ENCODE measurements at regions not wholly inside any gene's neighbourhood (a gene's known extent, or its start where the extent isn't known, plus 50 kb on each side); places are given as distances from the start of the nearest gene placed in this dataset.

GRCh38 chr16:85387171-85387507, 226.0 kb upstream of the GSE1 start:
- Histone ChIP-seq H3K27me3 (ENCODE audit: control insufficient read depth, insufficient read depth, low read length) (no peaks in the 10 kb centered on the region), H3K4me3 (ENCODE audit: low read depth in 2 of 2, low read length in 2 of 2) (no peak overlapping the region), H3K9me3 (ENCODE audit: control insufficient read depth, insufficient read depth, low read depth, low read length) (no peaks in the 10 kb centered on the region), H3K4me1 (ENCODE audit: control insufficient read depth, insufficient read depth, low read length) (peaks cover 10% of the 10 kb centered on the region), H3K36me3 (ENCODE audit: control insufficient read depth, insufficient read depth, low read length) (no peaks in the 10 kb centered on the region), H3K27ac (ENCODE audit: low read length) (no peak overlapping the region)
- in situ Hi-C loops (cut with HindIII; ENCODE audit: low pct_unique_long_range_greater_than_20kb, low sequenced_read_pairs), result no loop called here
- no peak for TF ChIP-seq REST (IDR thresholded peaks at IDR 0.05; ENCODE audit: insufficient read depth in 1 of 2, low read depth in 2 of 2, low read length in 1 of 2)
- no peak for TF ChIP-seq POLR2AphosphoS5 (IDR thresholded peaks at IDR 0.05; ENCODE audit: low read depth, low read length)
- no peak for TF ChIP-seq CTCF (IDR thresholded peaks at IDR 0.05)
- no peak for TF ChIP-seq TCF7L2 (IDR thresholded peaks at IDR 0.05; ENCODE audit: low read depth, low read length)
- no peak for TF ChIP-seq SIN3A (IDR thresholded peaks at IDR 0.05; ENCODE audit: borderline replicate concordance, insufficient read depth, low read depth, low read length)
- POLR2A ChIA-PET, result no interaction called here
- DNase-seq (ENCODE audit: low read depth, low spot score), result no peak
- CTCF ChIA-PET, result no interaction called here
- BruUV-seq (replicated peaks), result no TSS peak
- intact Hi-C loops (cut with micrococcal nuclease; ENCODE audit: unreplicated experiment), result no loop called here
- ATAC-seq, result no peak

- TF ChIP-seq POLR2AphosphoS5 (IDR thresholded peaks at IDR 0.05; ENCODE audit: low read depth, low read length) (no peak), SIN3A (IDR thresholded peaks at IDR 0.05; ENCODE audit: borderline replicate concordance, insufficient read depth, low read depth, low read length) (no peak), REST (IDR thresholded peaks at IDR 0.05; ENCODE audit: insufficient read depth in 1 of 2, low read depth in 2 of 2, low read length in 1 of 2) (no peak), CTCF (IDR thresholded peaks at IDR 0.05) (no peak), TCF7L2 (IDR thresholded peaks at IDR 0.05; ENCODE audit: low read depth, low read length) (no peak)
- Histone ChIP-seq H3K27me3 (ENCODE audit: control insufficient read depth, insufficient read depth, low read length) (no peaks in the 10 kb centered on the region), H3K4me3 (ENCODE audit: low read depth in 2 of 2, low read length in 2 of 2) (no peak overlapping the region), H3K4me1 (ENCODE audit: control insufficient read depth, insufficient read depth, low read length) (peaks cover 10% of the 10 kb centered on the region), H3K27ac (ENCODE audit: low read length) (no peak overlapping the region), H3K36me3 (ENCODE audit: control insufficient read depth, insufficient read depth, low read length) (no peaks in the 10 kb centered on the region), H3K9me3 (ENCODE audit: control insufficient read depth, insufficient read depth, low read depth, low read length) (no peaks in the 10 kb centered on the region)
- intact Hi-C loops (cut with micrococcal nuclease; ENCODE audit: unreplicated experiment), result no loop called here
- in situ Hi-C loops (cut with HindIII; ENCODE audit: low pct_unique_long_range_greater_than_20kb, low sequenced_read_pairs), result no loop called here
- ATAC-seq, result no peak
- BruUV-seq (replicated peaks), result no TSS peak
- no peak for DNase-seq (ENCODE audit: low read depth, low spot score)
- POLR2A ChIA-PET, result no interaction called here
- CTCF ChIA-PET, result no interaction called here
Observed at GRCh38 chr16:85387731-85388295, 225.3 kb upstream of the GSE1 start.
